Endothelial cell of umbilical vein (primary cell): ENCODE measurements at regions not wholly inside any gene's neighbourhood (a gene's known extent, or its start where the extent isn't known, plus 50 kb on each side); places are given as distances from the start of the nearest gene placed in this dataset.

Experiments
- FOS ChIP-seq: IDR thresholded peaks from 2 replicates; pipeline ENCODE4 v1.6.1; 2011; ENCODE audit warnings: mild to moderate bottlenecking, low read length, moderate library complexity, borderline replicate concordance; ENCODE audit not compliant: insufficient read depth
- POLR2A ChIP-seq: IDR thresholded peaks from 2 replicates; pipeline ENCODE4 v1.6.1; 2012; ENCODE audit warnings: low read depth, mild to moderate bottlenecking, control low read depth, low read length
- POLR2AphosphoS5 ChIP-seq: IDR thresholded peaks from 2 replicates; pipeline ENCODE4 v1.6.1; 2012; ENCODE audit warnings: low read depth, mild to moderate bottlenecking, control low read depth, low read length, moderate library complexity; ENCODE audit not compliant: insufficient read depth
- TF ChIP-seq, protein P1 (sequence below), 2 donors: IDR thresholded peaks; 1 replicate in 1 of 2; 2 replicates in 1 of 2; pipeline ENCODE4 v1.5.1; 2011; ENCODE audit warnings: low read length in 2 of 2, mild to moderate bottlenecking in 2 of 2, moderate library complexity in 2 of 2, control low read depth in 1 of 2, inconsistent platforms in 1 of 2, low read depth in 1 of 2; ENCODE audit not compliant: insufficient read depth in 1 of 2; ENCODE audit errors: extremely low read depth in 1 of 2
- TF ChIP-seq, protein P2 (sequence below): IDR thresholded peaks from 2 replicates; pipeline ENCODE4 v1.6.1; 2011; ENCODE audit not compliant: insufficient read depth, insufficient read length

DNA sequence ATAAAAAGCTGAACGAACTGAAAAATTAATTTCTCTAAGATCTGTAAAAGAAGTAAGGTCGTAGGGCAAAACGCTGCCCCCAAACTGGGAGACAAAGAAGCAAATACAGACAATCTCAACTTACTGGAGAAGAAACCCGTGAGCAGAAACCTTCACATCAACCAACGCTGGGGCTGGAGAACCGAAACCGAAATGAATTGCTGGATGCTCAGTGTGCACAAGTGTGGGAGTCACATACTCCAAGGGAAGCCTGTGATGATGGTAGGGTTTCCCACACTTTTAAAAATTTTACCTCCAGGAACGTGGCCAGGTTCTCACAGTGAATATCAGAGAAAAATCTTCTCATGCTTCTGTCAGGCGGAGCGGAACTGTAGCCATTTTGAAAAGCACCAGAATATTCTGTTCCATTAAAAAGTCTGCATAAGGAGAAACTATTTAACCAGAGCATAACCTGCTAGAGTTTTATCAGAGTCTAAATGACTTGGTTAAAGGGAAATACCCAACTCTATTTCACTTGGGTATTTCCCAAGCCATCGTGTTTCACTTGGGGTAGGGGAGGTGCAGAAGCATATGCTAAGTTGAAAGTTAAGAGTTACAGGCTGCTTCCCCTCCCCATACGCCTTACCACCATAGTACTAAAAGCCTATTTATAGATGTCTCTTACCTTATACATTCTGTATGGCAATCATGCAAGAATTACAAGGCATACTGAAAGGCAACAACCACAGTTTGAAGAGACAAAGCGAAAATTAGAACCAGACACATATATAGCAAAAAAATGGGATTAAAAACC lies 110.5 kb upstream of the SLITRK1 start:
- TF ChIP-seq, protein P1, sequence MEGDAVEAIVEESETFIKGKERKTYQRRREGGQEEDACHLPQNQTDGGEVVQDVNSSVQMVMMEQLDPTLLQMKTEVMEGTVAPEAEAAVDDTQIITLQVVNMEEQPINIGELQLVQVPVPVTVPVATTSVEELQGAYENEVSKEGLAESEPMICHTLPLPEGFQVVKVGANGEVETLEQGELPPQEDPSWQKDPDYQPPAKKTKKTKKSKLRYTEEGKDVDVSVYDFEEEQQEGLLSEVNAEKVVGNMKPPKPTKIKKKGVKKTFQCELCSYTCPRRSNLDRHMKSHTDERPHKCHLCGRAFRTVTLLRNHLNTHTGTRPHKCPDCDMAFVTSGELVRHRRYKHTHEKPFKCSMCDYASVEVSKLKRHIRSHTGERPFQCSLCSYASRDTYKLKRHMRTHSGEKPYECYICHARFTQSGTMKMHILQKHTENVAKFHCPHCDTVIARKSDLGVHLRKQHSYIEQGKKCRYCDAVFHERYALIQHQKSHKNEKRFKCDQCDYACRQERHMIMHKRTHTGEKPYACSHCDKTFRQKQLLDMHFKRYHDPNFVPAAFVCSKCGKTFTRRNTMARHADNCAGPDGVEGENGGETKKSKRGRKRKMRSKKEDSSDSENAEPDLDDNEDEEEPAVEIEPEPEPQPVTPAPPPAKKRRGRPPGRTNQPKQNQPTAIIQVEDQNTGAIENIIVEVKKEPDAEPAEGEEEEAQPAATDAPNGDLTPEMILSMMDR (IDR thresholded peaks at IDR 0.05; ENCODE audit: extremely low read depth in 1 of 2, insufficient read depth in 1 of 2, low read depth in 1 of 2, low read length in 2 of 2): no peak
- TF ChIP-seq, protein P2, sequence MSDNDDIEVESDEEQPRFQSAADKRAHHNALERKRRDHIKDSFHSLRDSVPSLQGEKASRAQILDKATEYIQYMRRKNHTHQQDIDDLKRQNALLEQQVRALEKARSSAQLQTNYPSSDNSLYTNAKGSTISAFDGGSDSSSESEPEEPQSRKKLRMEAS: no peak
- TF ChIP-seq POLR2AphosphoS5 (no peak), POLR2A (no peak), FOS (no peak)
